Hematopoietic multipotent progenitor cell (in vitro differentiated cells): ENCODE measurements at regions not wholly inside any gene's neighbourhood (a gene's known extent, or its start where the extent isn't known, plus 50 kb on each side); places are given as distances from the start of the nearest gene placed in this dataset.
"Not testable (repeated sequence)": the region's sequence is repeated elsewhere in the genome, so short reads cannot be mapped to it uniquely, and the experiment has no call there.

Source experiments
- DNase-seq, 3 donors: peaks; one replicate each; pipeline ENCODE4 v3.0.0-alpha.2; 2011 to 2015; ENCODE audit warnings: low read depth in 2 of 3, low spot score in 2 of 3

GRCh38 chr6:11851387-11851786 lies 72.8 kb upstream of the ADTRP start:
- DNase-seq = no peak

DNA sequence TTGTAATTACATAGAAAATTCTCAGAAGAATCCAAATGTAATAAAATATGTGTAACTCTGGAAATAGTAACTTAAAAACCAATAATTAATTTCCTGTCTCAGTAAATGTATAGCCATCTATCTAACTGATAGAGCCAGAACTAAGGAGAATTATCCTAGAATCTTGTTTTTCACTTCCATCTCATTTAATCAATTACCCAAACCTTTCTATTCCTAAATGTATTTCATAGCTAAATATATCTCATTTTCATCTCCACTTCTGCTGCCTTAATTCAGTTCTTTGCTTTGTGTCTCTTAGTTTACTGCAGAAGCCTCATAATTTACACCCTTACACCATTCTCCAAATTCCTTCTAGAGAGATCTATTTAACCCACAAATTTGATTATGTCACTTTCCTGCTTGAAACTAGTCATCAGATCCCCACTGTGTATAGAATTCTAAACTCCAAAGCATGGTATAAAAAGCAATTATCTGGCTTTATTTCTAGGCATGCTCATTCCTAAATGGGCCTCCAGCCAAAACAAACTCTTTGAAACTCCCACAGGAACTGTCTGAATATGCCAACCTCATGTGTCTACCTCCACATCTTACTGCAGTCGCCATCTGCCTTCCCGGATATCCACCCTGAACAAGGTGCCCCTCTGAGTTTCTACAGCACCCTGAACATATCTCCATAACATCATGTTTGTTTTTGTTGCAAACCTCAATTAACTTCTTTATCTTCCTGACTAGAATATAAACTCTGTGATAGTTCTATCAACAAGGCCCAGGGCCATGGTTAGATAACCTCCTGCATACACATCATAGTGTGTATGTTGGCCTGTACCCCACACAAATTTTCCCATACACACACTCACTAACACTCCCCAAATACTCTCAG lies 70.5 kb upstream of the ADTRP start:
- no peak for DNase-seq

DNA sequence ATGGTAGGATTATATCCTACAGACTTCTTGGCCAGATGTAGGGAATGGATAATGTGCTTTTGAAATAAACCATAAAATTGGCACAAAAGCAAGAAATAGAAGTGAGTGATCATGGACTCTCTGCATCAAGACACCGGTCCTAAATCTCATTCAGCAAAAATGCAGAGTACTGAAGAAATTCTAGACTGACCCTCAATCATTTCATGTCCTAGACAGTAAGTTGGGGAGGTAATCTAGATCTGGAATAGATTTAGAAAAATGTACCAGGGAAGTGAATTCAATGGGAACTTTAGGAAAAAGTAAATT lies 69.7 kb upstream of the ADTRP start:
- no peak for DNase-seq

DNA sequence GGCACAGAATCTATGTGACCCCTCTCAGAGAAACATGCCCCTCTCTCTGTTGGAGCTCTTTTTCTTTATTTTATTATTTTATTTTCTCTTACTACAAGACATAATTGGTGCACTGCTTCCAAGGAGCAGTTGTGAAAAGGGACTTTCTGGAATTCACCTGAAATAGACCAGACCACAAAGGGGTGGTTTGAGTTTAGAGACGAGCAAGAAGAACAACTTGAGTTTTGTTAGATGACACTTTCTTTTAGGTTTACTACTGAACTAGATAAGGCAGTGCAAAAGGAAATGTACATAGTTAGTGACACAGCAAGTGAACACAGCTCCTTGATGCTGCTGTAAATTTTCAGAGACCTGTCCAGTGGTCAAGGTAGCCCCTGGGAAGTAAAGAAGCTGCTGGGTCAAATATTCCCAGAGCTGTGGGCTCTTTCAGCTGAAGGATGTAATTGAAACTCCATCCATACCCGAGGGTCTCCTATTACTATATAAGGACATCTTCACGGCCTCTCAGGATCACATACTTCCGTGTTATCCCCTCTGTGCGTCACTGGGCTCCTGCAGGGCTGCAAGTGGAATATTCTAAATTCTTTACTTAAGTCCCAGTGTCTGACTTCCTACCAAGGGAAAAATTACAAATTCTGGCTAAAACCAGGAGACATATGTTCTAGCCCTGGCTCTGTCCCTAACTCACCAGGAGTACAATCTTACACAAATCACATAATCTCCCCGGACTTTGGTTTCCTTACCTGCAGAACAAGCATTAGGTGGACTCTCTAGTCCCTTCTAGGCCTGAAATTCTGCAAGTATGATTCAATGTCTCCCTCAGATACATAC lies 69.1 kb upstream of the ADTRP start:
- no peak for DNase-seq

DNA sequence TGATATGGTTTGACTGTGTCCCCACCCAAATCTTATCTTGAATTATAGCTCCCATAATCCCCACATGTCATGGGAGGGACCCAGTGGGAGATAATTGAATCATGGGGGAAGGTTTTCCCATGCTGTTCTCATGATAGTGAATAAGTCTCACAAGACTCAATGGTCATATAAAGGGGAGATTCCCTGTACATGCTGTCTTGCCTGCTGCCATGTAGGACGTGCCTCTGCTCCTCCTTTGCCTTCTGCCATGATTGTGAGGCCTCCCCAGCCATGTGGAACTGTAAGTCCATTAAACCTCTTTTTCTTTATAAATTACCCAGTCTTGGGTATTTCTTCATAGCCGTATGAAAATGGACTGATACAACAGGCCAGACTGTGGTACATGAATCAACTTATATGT lies 68.5 kb upstream of the ADTRP start:
- not testable (repeated sequence) for DNase-seq

DNA sequence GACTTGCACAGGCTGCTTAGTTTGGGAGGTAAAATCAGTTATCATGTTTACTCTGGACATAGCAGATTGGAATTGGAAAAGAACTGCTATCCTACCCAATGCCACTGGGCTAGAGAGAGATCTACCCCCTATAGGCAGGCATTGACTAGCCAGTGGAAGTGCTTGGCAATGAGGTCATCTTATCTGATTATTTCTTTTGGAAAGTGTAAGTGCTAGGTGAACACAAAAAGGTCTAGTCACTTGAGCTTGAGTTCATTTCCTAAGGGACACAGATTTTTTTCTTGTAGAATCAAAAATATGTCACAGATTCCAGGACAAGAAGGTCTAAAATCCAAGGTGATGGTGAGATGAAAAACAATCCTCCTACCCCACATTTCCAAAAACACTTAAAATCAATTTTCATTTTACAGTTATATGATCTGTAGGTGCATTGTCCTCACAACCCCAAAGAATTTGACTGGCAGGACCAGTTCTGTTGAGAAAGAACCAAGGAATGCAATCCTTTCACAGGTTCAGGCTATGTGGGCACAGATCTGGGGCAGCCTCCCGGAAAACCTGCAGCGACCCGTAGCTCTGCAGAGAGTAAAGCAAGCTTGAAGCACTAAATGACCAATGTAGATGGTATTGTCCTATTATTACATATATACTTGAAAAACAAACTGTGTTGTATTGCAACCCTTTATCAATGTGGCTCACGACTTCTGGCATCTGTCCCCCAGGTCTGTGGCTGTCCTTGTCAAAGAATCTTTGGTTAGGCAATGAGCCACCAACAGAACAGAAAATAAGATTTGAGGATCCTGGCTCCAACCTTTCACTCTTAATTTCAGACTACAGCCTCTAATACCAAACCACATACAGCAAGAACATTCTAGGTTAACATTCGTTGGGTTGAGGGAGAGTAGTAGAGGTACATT lies 67.3 kb upstream of the ADTRP start:
- no peak for DNase-seq

DNA sequence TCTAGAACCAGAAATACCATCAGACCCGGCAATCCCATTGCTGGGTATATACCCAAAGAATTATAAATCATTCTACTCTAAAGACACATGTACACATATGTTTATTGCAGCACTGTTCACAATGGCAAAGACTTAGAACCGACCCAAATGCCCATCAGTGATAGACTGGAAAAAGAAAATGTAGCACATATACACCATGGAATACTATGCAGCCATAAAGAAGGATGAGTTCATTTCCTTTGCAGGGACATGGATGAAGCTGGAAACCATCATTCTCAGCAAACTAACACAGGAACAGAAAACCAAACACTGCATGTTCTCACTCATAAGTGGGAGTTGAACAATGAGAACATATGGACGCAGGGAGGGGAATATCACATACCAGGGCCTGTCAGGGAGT lies 64.2 kb upstream of the ADTRP start:
- not testable (repeated sequence) for DNase-seq

GRCh38 chr6:11835065-11835464 lies 56.5 kb upstream of the ADTRP start:
- no peak for DNase-seq

- DNase-seq = no peak
Measured at GRCh38 chr6:11833626-11834592, 55.3 kb upstream of the ADTRP start.

DNA sequence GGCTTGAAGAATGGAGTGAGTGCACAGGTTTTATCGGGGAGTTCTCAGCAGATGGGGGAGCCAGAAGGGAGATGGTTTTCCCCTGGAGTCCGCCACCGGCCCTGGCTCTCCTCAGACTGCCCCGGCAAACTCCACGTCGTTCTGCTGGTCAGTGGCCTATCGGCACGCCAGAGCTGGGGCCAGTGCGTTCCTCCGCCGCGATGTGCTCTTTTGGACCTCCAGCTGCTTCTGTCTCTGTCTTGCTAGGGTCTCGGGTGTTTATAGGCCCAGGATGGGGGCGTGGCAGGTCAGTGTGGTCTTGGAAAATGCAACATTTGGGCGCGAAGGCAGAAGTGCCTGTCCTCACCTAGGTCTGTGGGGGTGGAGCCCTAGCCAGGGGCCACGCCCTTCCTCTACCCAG lies 53.0 kb upstream of the ADTRP start:
- DNase-seq = no peak

DNA sequence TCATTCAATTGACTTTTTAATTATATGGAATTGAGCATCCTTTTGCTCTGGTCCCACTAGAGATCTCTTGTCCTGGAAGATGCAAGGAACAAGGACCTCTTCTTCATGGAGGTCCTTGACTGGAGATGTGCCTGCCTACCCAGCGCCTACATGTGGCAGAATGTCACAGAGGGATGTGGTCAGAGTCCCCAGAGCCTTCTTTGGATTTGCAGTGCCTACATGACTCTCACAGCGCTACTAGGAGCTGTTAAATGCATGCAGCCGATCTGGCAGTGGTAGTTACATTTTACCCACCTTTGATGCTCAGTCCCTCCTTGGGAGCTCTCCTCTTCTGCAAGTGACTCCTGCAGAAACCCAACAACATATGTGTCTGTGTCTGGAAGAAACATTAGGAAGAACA lies 51.9 kb upstream of the ADTRP start:
- no peak for DNase-seq

GRCh38 chr6:11830105-11830504 lies 51.5 kb upstream of the ADTRP start:
- DNase-seq = no peak

DNA sequence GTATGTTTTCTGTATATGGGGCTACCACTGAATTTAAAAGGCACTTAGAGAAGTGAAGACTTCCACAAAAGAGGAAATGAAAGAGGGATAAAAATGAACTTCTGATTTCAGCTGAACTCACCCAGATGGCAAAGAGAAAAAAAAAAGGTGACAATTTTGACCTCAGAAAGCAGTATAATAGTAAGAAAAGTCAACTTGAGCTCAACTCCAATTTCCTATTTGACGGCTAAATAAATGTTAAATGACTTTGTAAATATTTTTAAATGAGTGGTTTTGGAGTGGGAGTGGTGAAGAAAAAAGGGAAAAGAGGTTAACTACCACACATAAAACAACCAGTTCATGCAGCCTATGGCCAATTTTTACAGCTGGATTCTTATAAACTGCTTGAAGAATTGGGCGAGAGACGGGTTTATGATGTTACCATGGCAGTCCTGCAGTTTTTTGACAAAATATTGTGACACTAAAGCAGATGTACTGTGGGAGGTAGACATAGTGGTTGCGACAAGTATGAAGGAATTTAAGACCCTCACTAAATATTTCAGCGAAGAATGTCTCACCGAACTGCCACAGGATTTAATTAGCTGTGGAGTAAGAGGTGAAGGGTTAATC lies 49.8 kb upstream of the ADTRP start:
- DNase-seq = no peak
